WTC11 (cell line): ENCODE measurements at regions not wholly inside any gene's neighbourhood (a gene's known extent, or its start where the extent isn't known, plus 50 kb on each side); places are given as distances from the start of the nearest gene placed in this dataset.

Source experiments
- ATAC-seq: fragments of 200-7000 bp; cut with Tn5 transposase; 2 replicates; pipeline ENCODE4 v1.10.0; 2021; ENCODE audit warnings: mild to moderate bottlenecking, moderate library complexity
- CTCF ChIA-PET: fragments of 300-600 bp; sonication (Branson Sonifier 250); formaldehyde crosslinking; loops from one replicate; lab custom pipeline; 2021; ENCODE audit warnings: antibody characterized with exemption; lab: Charles Lee
- POLR2A ChIA-PET: fragments of 350-600 bp; sonication (Branson Sonifier 250); formaldehyde crosslinking; loops from one replicate; lab custom pipeline; 2021; ENCODE audit warnings: antibody characterized with exemption; lab: Charles Lee
- DNase-seq: peaks from one replicate; pipeline ENCODE4 v3.0.0; 2021; ENCODE audit warnings: low spot score
- H3K27ac Mint-ChIP-seq: 2 replicates; pipeline ENCODE4 v1.8.0; 2021; ENCODE audit warnings: mixed read lengths
- H3K27me3 Mint-ChIP-seq: 2 replicates; pipeline ENCODE4 v1.8.0; 2021; ENCODE audit warnings: low read depth, mild to moderate bottlenecking, moderate library complexity, mixed read lengths
- H3K36me3 Mint-ChIP-seq: 2 replicates; pipeline ENCODE4 v1.8.0; 2021; ENCODE audit warnings: mixed read lengths
- H3K4me1 Mint-ChIP-seq: 2 replicates; pipeline ENCODE4 v1.8.0; 2022; ENCODE audit warnings: mixed read lengths
- H3K4me3 Mint-ChIP-seq: 2 replicates; pipeline ENCODE4 v1.8.0; 2021; ENCODE audit warnings: mild to moderate bottlenecking, moderate library complexity, mixed read lengths
- H3K9me3 Mint-ChIP-seq: 2 replicates; pipeline ENCODE4 v1.8.0; 2021; ENCODE audit warnings: mixed read lengths
- CREB1 ChIP-seq: sonication (generic); formaldehyde crosslinking; IDR thresholded peaks from 2 replicates; pipeline ENCODE4 v1.8.0; 2023; ENCODE audit warnings: mild to moderate bottlenecking, missing genetic modification reagents
- ELF4 ChIP-seq: sonication (generic); formaldehyde crosslinking; IDR thresholded peaks from 2 replicates; pipeline ENCODE4 v1.8.1; 2022; ENCODE audit warnings: low read depth, mild to moderate bottlenecking, moderate library complexity, missing genetic modification reagents
- ESRRA ChIP-seq: sonication (generic); formaldehyde crosslinking; IDR thresholded peaks from 2 replicates; pipeline ENCODE4 v1.8.1; 2022; ENCODE audit warnings: mild to moderate bottlenecking, missing genetic modification reagents, borderline replicate concordance
- GTF2I ChIP-seq: fragments of 250-450 bp; sonication (Bioruptor Pico); conservative IDR thresholded peaks from 2 replicates; pipeline ENCODE4 v1.4.0; 2021; ENCODE audit warnings: mild to moderate bottlenecking
- IRF2 ChIP-seq: sonication (generic); formaldehyde crosslinking; IDR thresholded peaks from 2 replicates; pipeline ENCODE4 v1.8.0; 2022; ENCODE audit warnings: low read depth, missing genetic modification reagents, borderline replicate concordance
- JUN ChIP-seq: sonication (generic); formaldehyde crosslinking; IDR thresholded peaks from 2 replicates; pipeline ENCODE4 v1.8.0; 2023; ENCODE audit warnings: mild to moderate bottlenecking, missing genetic modification reagents
- NR1H2 ChIP-seq: sonication (generic); formaldehyde crosslinking; IDR thresholded peaks from 2 replicates; pipeline ENCODE4 v1.9.0; 2021; ENCODE audit warnings: mild to moderate bottlenecking, moderate library complexity, missing genetic modification reagents
- NR2C2 ChIP-seq: sonication (generic); formaldehyde crosslinking; IDR thresholded peaks from 2 replicates; pipeline ENCODE4 v1.8.0; 2022; ENCODE audit warnings: mild to moderate bottlenecking, missing genetic modification reagents
- NR3C1 ChIP-seq: sonication (generic); formaldehyde crosslinking; conservative IDR thresholded peaks from 2 replicates; pipeline ENCODE4 v1.8.1; 2023; ENCODE audit warnings: low read depth, mild to moderate bottlenecking, missing genetic modification reagents
- RELA ChIP-seq: sonication (generic); formaldehyde crosslinking; IDR thresholded peaks from 2 replicates; pipeline ENCODE4 v1.8.1; 2022; ENCODE audit warnings: missing genetic modification reagents, mild to moderate bottlenecking, borderline replicate concordance
- TP53 ChIP-seq: sonication (generic); formaldehyde crosslinking; IDR thresholded peaks from 2 replicates; pipeline ENCODE4 v1.8.1; 2023; ENCODE audit warnings: mild to moderate bottlenecking, missing genetic modification reagents
- ZNF121 ChIP-seq: sonication (generic); formaldehyde crosslinking; IDR thresholded peaks from 2 replicates; pipeline ENCODE4 v1.8.0; 2023; ENCODE audit warnings: missing genetic modification reagents
- ZNF219 ChIP-seq: sonication (generic); formaldehyde crosslinking; IDR thresholded peaks from 2 replicates; pipeline ENCODE4 v1.8.0; 2023; ENCODE audit warnings: missing genetic modification reagents, mild to moderate bottlenecking, borderline replicate concordance
- TF ChIP-seq, protein P1 (sequence below): sonication (generic); formaldehyde crosslinking; IDR thresholded peaks from 2 replicates; pipeline ENCODE4 v1.8.0; 2022; ENCODE audit warnings: mild to moderate bottlenecking, missing genetic modification reagents
- TF ChIP-seq, protein P2 (sequence below): sonication (generic); formaldehyde crosslinking; IDR thresholded peaks from 2 replicates; pipeline ENCODE4 v1.8.1; 2022; ENCODE audit warnings: mild to moderate bottlenecking, moderate library complexity, missing genetic modification reagents
- TF ChIP-seq, protein P3 (sequence below): sonication (generic); formaldehyde crosslinking; IDR thresholded peaks from 2 replicates; pipeline ENCODE4 v1.8.1; 2023; ENCODE audit warnings: mild to moderate bottlenecking, missing genetic modification reagents
- TF ChIP-seq, protein P4 (sequence below): sonication (generic); formaldehyde crosslinking; IDR thresholded peaks from 2 replicates; pipeline ENCODE4 v1.8.1; 2023; ENCODE audit warnings: mild to moderate bottlenecking, missing genetic modification reagents, moderate library complexity
- TF ChIP-seq, protein P5 (sequence below): sonication (generic); formaldehyde crosslinking; IDR thresholded peaks from 2 replicates; pipeline ENCODE4 v1.8.0; 2023; ENCODE audit warnings: mild to moderate bottlenecking, missing genetic modification reagents
- TF ChIP-seq, protein P6 (sequence below): fragments of 200-600 bp; IDR thresholded peaks from 2 replicates; pipeline ENCODE4 v1.8.0; 2022; ENCODE audit warnings: antibody characterized with exemption

DNA sequence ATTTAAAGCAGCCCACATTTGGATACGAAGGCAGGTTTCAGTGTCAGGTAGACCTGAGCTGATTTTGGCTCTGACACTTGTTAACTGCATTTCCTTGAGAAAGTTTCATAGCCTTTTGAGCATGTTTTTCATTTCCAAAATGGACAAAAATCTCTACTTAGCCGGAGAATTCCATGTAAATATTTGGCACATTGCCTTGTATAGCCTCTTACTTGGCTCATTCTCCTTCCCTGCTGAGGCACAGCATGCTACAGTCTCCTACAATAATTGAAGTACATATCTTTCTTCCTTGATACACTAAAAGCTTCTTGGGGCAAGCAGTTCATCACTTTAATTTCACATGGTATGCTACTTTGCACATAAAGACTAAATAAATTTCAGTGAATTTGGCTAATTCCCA is 772.2 kb upstream of the CHAC2 start (continued):
- TF ChIP-seq ESRRA (CRISPR knock-in tag) = no peak
- TF ChIP-seq, protein P1, sequence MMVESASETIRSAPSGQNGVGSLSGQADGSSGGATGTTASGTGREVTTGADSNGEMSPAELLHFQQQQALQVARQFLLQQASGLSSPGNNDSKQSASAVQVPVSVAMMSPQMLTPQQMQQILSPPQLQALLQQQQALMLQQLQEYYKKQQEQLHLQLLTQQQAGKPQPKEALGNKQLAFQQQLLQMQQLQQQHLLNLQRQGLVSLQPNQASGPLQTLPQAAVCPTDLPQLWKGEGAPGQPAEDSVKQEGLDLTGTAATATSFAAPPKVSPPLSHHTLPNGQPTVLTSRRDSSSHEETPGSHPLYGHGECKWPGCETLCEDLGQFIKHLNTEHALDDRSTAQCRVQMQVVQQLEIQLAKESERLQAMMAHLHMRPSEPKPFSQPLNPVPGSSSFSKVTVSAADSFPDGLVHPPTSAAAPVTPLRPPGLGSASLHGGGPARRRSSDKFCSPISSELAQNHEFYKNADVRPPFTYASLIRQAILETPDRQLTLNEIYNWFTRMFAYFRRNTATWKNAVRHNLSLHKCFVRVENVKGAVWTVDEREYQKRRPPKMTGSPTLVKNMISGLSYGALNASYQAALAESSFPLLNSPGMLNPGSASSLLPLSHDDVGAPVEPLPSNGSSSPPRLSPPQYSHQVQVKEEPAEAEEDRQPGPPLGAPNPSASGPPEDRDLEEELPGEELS (CRISPR knock-in tag) = no peak
- TF ChIP-seq, protein P2, sequence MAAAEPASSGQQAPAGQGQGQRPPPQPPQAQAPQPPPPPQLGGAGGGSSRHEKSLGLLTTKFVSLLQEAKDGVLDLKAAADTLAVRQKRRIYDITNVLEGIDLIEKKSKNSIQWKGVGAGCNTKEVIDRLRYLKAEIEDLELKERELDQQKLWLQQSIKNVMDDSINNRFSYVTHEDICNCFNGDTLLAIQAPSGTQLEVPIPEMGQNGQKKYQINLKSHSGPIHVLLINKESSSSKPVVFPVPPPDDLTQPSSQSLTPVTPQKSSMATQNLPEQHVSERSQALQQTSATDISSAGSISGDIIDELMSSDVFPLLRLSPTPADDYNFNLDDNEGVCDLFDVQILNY = no peak
- TF ChIP-seq, protein P3, sequence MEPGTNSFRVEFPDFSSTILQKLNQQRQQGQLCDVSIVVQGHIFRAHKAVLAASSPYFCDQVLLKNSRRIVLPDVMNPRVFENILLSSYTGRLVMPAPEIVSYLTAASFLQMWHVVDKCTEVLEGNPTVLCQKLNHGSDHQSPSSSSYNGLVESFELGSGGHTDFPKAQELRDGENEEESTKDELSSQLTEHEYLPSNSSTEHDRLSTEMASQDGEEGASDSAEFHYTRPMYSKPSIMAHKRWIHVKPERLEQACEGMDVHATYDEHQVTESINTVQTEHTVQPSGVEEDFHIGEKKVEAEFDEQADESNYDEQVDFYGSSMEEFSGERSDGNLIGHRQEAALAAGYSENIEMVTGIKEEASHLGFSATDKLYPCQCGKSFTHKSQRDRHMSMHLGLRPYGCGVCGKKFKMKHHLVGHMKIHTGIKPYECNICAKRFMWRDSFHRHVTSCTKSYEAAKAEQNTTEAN (CRISPR knock-in tag) = no peak
- no peak for TF ChIP-seq RELA (CRISPR knock-in tag)
- TF ChIP-seq NR3C1 (CRISPR knock-in tag) = no peak
- no peak for TF ChIP-seq NR1H2
- no peak for TF ChIP-seq GTF2I (CRISPR knock-in tag)
- no peak for TF ChIP-seq CREB1 (CRISPR knock-in tag)
- TF ChIP-seq IRF2 = no peak
- TF ChIP-seq, protein P4, sequence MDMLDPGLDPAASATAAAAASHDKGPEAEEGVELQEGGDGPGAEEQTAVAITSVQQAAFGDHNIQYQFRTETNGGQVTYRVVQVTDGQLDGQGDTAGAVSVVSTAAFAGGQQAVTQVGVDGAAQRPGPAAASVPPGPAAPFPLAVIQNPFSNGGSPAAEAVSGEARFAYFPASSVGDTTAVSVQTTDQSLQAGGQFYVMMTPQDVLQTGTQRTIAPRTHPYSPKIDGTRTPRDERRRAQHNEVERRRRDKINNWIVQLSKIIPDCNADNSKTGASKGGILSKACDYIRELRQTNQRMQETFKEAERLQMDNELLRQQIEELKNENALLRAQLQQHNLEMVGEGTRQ (CRISPR knock-in tag) = no peak
- no peak for TF ChIP-seq ZNF121 (CRISPR knock-in tag)
- TF ChIP-seq NR2C2 (CRISPR knock-in tag) = no peak
- TF ChIP-seq ELF4 (CRISPR knock-in tag) = no peak
- TF ChIP-seq, protein P5, sequence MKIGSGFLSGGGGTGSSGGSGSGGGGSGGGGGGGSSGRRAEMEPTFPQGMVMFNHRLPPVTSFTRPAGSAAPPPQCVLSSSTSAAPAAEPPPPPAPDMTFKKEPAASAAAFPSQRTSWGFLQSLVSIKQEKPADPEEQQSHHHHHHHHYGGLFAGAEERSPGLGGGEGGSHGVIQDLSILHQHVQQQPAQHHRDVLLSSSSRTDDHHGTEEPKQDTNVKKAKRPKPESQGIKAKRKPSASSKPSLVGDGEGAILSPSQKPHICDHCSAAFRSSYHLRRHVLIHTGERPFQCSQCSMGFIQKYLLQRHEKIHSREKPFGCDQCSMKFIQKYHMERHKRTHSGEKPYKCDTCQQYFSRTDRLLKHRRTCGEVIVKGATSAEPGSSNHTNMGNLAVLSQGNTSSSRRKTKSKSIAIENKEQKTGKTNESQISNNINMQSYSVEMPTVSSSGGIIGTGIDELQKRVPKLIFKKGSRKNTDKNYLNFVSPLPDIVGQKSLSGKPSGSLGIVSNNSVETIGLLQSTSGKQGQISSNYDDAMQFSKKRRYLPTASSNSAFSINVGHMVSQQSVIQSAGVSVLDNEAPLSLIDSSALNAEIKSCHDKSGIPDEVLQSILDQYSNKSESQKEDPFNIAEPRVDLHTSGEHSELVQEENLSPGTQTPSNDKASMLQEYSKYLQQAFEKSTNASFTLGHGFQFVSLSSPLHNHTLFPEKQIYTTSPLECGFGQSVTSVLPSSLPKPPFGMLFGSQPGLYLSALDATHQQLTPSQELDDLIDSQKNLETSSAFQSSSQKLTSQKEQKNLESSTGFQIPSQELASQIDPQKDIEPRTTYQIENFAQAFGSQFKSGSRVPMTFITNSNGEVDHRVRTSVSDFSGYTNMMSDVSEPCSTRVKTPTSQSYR = no peak
- TF ChIP-seq, all 79 proteins: peak for 0

DNA sequence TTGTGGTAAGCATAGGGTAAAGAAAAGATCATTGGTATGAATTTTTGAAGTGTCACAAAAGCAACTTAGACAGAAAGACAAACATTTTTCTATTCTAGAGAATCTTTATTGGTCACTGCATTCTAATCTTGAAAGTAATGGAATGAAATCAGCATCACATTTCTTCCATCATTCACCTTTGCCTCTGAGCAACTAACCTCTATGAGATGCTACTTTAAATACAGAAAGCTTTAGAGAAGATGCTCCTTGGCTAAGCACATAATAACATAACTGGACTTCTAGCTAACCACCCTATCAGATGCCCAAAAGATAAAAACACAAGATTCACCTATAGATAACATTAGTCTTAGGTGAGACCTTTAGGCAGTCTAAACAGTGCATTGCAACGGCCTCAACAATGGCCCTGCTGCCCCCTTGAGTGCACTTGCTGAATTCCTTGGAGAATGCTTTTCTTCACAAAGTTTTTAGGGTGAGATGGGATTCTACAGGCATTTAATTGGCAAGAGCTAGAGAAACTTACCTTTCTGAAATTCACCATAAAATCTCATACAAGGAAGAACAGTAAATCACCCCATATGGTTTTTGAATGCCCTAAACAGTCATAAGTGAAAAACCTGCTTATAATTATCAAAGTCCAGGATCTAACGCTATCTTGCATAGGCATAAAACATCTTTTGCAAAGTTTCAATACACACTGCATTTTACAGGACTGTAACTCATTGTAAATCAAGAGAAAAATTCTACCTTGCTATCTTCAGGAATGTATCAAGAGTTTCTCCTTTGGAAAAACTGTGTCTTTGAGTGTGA is 791.3 kb upstream of the CHAC2 start:
- CTCF ChIA-PET = interaction anchor here (0.6 to 1.8 kb wide), 6 partner anchors 11 to 301 kb away, joined by 3 to 9 read pairs (median 3); no protein-coding TSS in a partner anchor
- TF ChIP-seq ZNF121 (CRISPR knock-in tag) (no peak), TP53 (CRISPR knock-in tag) (no peak), ZNF219 (CRISPR knock-in tag) (no peak), JUN (CRISPR knock-in tag) (no peak)
- TF ChIP-seq, protein P6, sequence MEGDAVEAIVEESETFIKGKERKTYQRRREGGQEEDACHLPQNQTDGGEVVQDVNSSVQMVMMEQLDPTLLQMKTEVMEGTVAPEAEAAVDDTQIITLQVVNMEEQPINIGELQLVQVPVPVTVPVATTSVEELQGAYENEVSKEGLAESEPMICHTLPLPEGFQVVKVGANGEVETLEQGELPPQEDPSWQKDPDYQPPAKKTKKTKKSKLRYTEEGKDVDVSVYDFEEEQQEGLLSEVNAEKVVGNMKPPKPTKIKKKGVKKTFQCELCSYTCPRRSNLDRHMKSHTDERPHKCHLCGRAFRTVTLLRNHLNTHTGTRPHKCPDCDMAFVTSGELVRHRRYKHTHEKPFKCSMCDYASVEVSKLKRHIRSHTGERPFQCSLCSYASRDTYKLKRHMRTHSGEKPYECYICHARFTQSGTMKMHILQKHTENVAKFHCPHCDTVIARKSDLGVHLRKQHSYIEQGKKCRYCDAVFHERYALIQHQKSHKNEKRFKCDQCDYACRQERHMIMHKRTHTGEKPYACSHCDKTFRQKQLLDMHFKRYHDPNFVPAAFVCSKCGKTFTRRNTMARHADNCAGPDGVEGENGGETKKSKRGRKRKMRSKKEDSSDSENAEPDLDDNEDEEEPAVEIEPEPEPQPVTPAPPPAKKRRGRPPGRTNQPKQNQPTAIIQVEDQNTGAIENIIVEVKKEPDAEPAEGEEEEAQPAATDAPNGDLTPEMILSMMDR = peak; percentile 19; the same call in 1 of the 2 replicates
- Mint-ChIP-seq H3K9me3 (no peaks in the 10 kb centered on the region), H3K27ac (no peak overlapping the region), H3K36me3 (no peaks in the 10 kb centered on the region), H3K4me3 (no peak overlapping the region), H3K4me1 (peaks cover 5% of the 10 kb centered on the region; the same call in 1 of the 2 replicates), H3K27me3 (no peaks in the 10 kb centered on the region)
- DNase-seq = peak; percentile 62
- peak; percentile 98 for ATAC-seq
- POLR2A ChIA-PET = no interaction called here
